ENCODE measurements at regions not wholly inside any gene's neighbourhood (a gene's known extent, or its start where the extent isn't known, plus 50 kb on each side); places are given as distances from the start of the nearest gene placed in this dataset.

- DNase-seq (ENCODE audit: low read depth, low spot score) (peak; percentile 44), FAIRE-seq (no peak)
- H3K4me2 ChIP-seq (ENCODE audit: insufficient read depth, low read length), result peak overlapping the region; percentile 98
- H3K4me3 ChIP-seq (replicated peaks in 1 of 3; ENCODE audit: insufficient read depth in 1 of 3, low read depth in 1 of 3, low read length in 3 of 3), result peak overlapping the region; percentile 43 to 100 (median 93)
- ChIA-PET POLR2A (interaction anchor here (1.0 kb wide), 2 partner anchors 13 to 36 kb away, joined by 3 to 4 read pairs; no protein-coding TSS in a partner anchor), CTCF (interaction anchor here (1.0 to 2.0 kb wide), 3 partner anchors 57 to 445 kb away, joined by 3 to 13 read pairs (median 4); no protein-coding TSS in a partner anchor)
- TF ChIP-seq GATA2 (IDR thresholded peaks at IDR 0.05; ENCODE audit: insufficient read depth, insufficient read length, low read depth, low read length), result no peak
- TF ChIP-seq POLR2AphosphoS5 (IDR thresholded peaks at IDR 0.05; ENCODE audit: insufficient read depth, low read depth, low read length), result peak; percentile 39
- no peak overlapping the region for H2AFZ ChIP-seq (ENCODE audit: low read depth, low read length)
- peaks cover 92% of the 10 kb centered on the region for H3K79me2 ChIP-seq (ENCODE audit: control insufficient read depth, insufficient read depth, low read length)
- H3K27ac ChIP-seq (ENCODE audit: insufficient read depth, low read depth, low read length), result peak overlapping the region; percentile 87
- H3K36me3 ChIP-seq (ENCODE audit: control insufficient read depth in 2 of 2, extremely low read depth in 1 of 2, insufficient read depth in 2 of 2, low read length in 2 of 2), result peaks cover 0 to 11% of the 10 kb centered on the region in 2 experiments
- H3K27me3 ChIP-seq (ENCODE audit: control insufficient read depth in 2 of 2, insufficient read depth in 2 of 2, low read length in 2 of 2), result no peaks in the 10 kb centered on the region
- intact Hi-C loops (cut with micrococcal nuclease), result no loop called here
- H3K4me1 ChIP-seq (ENCODE audit: control insufficient read depth, extremely low read depth, insufficient read depth, low read length), result peaks cover 39% of the 10 kb centered on the region
- BruUV-seq (replicated peaks), result no TSS peak
- H3K9me1 ChIP-seq (replicated peaks; ENCODE audit: control insufficient read depth, extremely low read depth, insufficient read depth, low read length), result no peaks in the 10 kb centered on the region
- peak overlapping the region; percentile 99 for H3K9ac ChIP-seq (replicated peaks; ENCODE audit: extremely low read depth, insufficient read depth, low read length)
- no peaks in the 10 kb centered on the region for H4K20me1 ChIP-seq (replicated peaks; ENCODE audit: control insufficient read depth, extremely low read depth, insufficient read depth, low read length)
- dilution Hi-C loops (cut with MboI; ENCODE audit: extremely low pct_ligation_motif_present, low sequenced_read_pairs), result no loop called here
- H3K9me3 ChIP-seq (replicated peaks; ENCODE audit: control insufficient read depth, insufficient read depth, low read length), result no peaks in the 10 kb centered on the region
These were observed 566.4 kb upstream of the DIPK2B start for GRCh38 chrX:45766981-45767501.

GRCh38 chrX:45765767-45766166, 565.1 kb upstream of the DIPK2B start:
- Histone ChIP-seq H3K9ac (replicated peaks; ENCODE audit: extremely low read depth, insufficient read depth, low read length) (peak overlapping the region; percentile 99), H3K27ac (ENCODE audit: insufficient read depth, low read depth, low read length) (peak overlapping the region; percentile 87), H2AFZ (ENCODE audit: low read depth, low read length) (no peak overlapping the region), H3K36me3 (ENCODE audit: control insufficient read depth in 2 of 2, extremely low read depth in 1 of 2, insufficient read depth in 2 of 2, low read length in 2 of 2) (peaks cover 0 to 11% of the 10 kb centered on the region in 2 experiments), H4K20me1 (replicated peaks; ENCODE audit: control insufficient read depth, extremely low read depth, insufficient read depth, low read length) (no peaks in the 10 kb centered on the region), H3K4me1 (ENCODE audit: control insufficient read depth, extremely low read depth, insufficient read depth, low read length) (peaks cover 43% of the 10 kb centered on the region), H3K4me3 (replicated peaks in 1 of 3; ENCODE audit: insufficient read depth in 1 of 3, low read depth in 1 of 3, low read length in 3 of 3) (peak overlapping the region; percentile 43 to 100 (median 93)), H3K9me3 (replicated peaks; ENCODE audit: control insufficient read depth, insufficient read depth, low read length) (no peaks in the 10 kb centered on the region), H3K27me3 (ENCODE audit: control insufficient read depth in 2 of 2, insufficient read depth in 2 of 2, low read length in 2 of 2) (no peaks in the 10 kb centered on the region), H3K4me2 (ENCODE audit: insufficient read depth, low read length) (peak overlapping the region; percentile 98), H3K9me1 (replicated peaks; ENCODE audit: control insufficient read depth, extremely low read depth, insufficient read depth, low read length) (no peaks in the 10 kb centered on the region), H3K79me2 (ENCODE audit: control insufficient read depth, insufficient read depth, low read length) (peaks cover 97% of the 10 kb centered on the region)
- intact Hi-C loops (cut with micrococcal nuclease) (no loop called here), dilution Hi-C loops (cut with MboI; ENCODE audit: extremely low pct_ligation_motif_present, low sequenced_read_pairs) (no loop called here)
- ChIA-PET POLR2A (interaction anchor here (0.9 to 1.8 kb wide), 2 partner anchors 43 to 55 kb away, joined by 4 to 5 read pairs; no protein-coding TSS in a partner anchor), CTCF (interaction anchor here (1.4 to 2.0 kb wide), 2 partner anchors 36 to 251 kb away, joined by 4 to 13 read pairs; no protein-coding TSS in a partner anchor)
- no TSS peak for BruUV-seq (replicated peaks)
- FAIRE-seq, result no peak
- TF ChIP-seq GATA2 (IDR thresholded peaks at IDR 0.05; ENCODE audit: insufficient read depth, insufficient read length, low read depth, low read length), result no peak
- no peak for DNase-seq (ENCODE audit: low read depth, low spot score)
